ENCODE measurements at regions not wholly inside any gene's neighbourhood (a gene's known extent, or its start where the extent isn't known, plus 50 kb on each side); places are given as distances from the start of the nearest gene placed in this dataset.

- DNase-seq = no peak
These were observed 299.6 kb upstream of the STXBP5 start for GRCh38 chr6:146904596-146904995.

DNA sequence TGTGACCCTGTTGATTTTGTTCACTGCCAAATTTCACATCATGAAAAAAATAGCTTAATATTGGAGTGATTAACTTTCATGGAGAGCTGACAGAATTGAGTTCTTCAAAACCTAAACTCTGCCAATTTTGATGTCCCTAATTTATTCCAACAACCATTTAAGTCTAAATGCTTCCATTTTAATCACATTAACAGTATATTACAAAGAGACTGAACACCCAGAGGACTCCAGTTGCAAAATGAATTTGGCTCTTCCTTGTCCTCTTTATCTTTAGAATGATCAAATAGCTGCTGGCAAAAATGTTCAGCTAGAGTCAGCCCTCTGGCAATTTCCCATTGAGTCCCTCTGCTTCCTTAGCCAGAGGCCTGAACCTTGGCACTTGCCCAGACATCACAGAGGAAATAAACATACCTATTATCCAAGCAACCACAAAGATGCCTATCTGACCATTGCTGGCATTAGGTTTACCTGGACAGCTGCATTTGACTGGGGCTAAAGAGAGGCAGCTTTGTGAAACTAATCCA lies 299.0 kb upstream of the STXBP5 start:
- DNase-seq = no peak

GRCh38 chr6:146908786-146909185 lies 295.4 kb upstream of the STXBP5 start:
- no peak for DNase-seq

DNA sequence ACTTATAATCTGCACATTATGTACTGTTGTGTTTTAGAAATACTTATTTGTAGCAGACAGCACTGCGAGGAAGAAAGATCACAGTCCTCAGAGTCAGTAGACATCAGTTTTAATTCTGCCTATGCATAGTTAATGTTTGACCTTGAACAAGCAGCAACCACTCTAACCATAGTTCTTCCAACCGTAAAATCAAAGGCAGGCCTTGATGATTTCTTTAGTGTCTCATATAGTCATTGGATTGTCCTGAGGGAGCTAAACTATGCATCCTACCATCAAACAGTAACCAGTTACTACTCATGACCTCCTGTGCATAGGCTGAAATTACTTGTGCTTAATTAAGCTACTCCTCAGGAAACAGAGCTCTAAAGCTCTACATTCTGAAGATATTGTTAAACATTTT lies 294.8 kb upstream of the STXBP5 start:
- DNase-seq = no peak

- DNase-seq = no peak
These were observed 294.3 kb upstream of the STXBP5 start for GRCh38 chr6:146909886-146910285.

DNA sequence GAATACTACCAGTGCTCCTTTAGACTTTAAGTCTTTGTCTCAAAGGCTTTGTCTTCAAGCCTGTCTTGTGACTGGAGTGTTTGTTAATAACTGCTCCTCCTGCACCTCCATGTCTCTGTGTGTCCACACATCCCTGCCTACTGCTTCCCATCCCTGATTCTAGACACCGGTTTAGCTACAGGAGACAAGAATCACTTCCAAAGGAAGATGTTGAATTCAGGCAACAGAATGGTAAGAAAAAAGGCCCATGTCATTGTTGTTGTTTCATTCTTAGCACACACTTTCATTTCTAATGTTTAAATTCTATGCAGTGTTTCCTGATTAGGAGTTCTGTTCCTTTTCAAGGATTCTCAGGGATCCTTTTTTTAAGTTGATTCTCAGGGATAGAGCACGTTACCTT lies 293.6 kb upstream of the STXBP5 start:
- DNase-seq = no peak

DNA sequence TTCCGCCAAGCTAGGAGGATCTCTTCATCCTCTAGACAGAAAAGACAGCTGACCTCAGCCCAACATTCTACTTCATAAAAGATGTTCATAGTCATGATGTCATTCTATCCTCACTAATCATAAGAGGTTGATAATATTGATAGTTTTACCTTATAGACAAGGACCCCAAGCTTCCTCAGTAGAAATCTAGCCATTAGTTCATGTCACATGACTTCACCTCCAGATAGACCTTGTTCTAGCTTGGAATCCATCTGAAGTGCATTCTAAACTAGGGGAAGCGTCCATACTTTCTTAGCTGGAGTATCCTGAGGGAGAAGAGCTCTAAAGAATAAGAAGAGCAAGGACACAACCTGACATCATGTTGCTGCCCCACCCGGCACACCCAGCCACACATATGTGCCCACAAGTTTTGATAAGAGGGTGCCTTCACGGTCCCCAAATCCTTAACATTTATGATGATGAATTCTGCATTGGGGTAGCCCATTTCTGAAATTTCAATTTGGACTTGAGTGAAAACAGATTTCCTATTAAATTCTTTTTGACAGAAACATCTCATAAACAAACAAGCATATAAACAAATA lies 292.5 kb upstream of the STXBP5 start:
- no peak for DNase-seq

GRCh38 chr6:146912730-146913685 lies 291.2 kb upstream of the STXBP5 start:
- DNase-seq = peak in 1 of 3 donors; percentile 31

DNA sequence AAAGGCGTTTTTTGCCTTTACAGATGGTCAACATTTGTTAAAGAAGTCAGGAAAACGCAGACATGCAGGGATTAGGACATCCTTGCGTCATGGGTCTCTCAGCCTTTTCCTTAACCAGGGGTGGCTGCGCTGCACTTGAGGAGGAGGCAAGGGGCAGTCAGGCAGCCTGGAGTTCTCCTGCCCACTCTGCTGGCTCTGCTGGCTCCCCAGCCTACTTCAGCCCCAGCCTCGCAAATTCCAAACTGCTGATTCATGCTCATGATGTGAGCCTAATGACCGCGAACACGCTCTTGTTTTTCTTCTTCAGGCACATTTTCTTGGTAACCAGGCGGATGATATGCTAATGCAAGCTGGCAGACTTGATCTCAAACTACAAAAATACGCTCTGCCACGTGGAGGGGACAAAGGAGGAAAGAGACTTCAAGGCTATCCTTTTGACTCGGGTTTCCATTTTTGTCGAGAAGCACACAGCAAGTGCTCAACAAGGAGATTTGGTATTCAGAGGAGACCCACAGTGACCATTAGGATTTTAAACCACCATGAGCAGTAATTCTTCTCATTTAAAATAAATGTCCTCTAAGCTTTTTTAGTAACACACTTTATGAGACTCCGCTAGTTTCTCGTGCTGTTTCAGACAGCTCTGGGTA lies 290.3 kb upstream of the STXBP5 start:
- peak; percentile 75 to 81 (median 76) for DNase-seq

DNA sequence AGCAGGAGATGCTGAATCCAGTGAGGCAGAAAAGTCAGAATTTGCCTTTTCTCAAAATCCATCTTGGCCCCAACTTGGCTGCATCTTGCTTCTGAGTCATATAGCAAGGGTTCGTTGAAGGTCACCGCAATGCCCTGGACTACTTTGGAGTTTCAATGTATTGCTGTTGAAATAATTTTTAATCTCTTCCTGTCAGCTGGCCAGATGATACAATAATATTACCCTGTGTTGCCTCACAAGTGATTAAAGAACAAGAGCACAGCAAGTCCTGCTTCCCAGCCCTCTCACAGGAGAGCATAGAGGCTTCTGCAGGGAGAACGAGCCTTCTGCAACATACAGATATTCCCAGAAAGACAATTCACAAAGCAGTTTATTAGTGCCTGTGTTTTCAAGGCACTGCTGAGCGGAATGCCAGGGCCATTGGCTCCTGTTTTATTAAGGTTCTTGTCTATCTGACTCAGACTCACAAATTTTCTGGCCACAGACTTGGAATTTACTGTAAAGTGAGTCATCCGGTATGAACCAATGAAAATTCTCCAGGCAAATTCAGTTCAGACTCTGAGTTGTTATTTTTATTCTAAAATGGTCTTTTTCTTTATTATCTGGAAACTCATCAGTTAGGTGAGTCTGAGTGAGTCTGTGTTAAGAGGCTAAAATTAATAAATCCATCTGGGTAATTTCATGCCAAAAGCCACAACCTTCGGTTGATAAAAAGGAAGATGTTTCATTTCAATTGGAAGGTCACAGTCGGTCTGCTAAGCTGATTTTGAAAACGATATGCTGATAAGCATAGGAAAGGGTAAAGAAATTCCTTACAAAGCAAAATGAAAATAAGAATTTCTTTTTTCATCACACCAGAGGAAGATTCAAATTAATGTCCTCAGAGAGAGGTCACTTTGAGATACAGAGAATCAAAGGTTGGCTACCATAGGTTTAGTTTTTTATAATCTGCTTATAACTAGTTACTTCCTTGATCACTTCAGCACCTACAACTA lies 289.4 kb upstream of the STXBP5 start:
- DNase-seq = peak; percentile 76 to 93 (median 90)

DNA sequence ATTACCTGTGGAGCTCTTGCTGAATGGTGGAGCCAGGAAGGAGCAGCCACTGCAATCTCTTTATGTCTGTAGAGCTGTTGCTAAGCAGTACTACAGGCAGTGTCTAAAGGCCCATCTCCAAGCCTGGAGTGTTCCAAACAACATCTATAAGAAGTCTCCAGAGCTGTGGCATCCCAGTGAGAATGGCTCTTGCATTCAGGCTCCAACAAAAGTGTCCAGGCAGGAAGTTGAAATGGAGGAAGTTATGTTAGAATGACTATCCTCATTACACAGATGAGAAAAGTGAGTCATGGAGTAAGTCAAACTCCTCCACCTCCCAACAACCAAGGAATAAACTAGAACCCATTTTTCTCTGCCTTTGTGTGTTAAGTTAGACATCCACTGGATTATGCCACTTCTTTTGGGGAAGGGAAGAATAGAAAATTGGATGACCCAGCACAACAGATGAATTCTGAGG lies 288.5 kb upstream of the STXBP5 start:
- DNase-seq = peak; percentile 66 to 83 (median 83)

GRCh38 chr6:146916435-146917025 lies 287.7 kb upstream of the STXBP5 start:
- DNase-seq = peak in 2 of 3 donors; percentile 31 to 40

DNA sequence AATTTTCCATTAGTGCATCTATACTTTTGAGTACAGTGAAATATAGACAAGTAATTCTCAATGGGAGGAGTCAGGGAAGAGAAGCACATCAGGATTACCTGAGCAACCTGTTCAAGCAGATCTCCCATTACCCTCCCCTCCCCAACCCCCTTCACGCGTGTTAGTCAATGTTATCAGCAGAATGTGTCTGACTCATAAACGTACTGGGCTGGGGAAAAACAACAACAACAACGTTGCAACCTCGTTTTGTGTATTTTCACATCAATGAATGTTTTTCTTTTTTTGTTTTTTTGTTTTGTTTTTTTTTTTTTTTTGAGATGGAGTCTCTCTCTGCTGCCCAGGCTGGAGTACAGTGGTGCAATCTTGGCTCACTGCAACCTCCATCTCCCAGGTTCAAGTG lies 287.0 kb upstream of the STXBP5 start:
- DNase-seq = no peak

DNA sequence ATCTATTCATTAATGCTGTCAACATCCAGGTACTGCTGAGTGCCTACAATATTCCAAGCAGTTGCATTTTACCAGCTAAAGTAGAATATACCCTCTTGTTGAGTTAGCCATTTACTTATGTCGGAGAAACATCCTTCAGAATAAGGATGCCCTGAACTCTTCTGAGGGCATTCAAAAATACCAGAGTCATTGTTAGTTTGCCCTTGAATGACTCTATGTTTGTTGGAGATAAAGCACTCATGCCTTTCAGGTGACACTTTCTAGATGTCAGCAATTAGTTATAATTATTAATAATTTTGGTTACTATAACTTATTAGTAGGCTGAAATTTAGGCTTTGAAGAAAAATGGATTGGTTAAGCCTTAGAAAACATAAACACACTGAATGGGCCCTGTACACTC lies 286.2 kb upstream of the STXBP5 start:
- DNase-seq = no peak

- no peak for DNase-seq
These were observed 285.2 kb upstream of the STXBP5 start for GRCh38 chr6:146919017-146919416.

DNA sequence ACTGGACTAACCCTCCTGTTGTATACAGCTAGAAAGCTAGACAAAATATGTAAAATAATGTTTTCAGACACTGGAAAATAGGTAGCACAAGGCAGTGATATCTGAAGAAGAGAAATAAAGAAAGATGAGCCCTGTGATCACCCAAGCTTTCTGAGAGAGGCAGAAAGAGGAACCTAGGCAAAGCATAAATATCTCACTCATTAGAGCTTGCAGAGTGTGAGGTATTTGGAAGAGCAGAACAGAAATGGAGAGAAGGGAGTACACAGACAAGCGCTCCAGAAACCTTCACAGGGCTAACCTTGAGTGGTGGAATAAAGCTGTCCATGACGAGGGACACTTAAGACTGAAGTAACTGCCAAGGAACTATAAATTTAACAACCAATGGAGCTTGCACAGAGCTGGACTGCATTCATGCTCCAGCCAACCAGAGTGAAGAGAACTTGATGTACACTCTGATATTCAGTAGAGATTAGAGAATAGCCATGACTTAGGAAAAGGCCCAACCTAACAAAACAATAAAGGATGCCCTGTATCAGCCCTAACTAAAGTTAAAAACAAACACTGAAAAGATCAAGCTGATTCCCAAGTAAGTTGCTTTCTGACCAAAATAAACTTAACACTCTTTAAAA lies 280.9 kb upstream of the STXBP5 start:
- DNase-seq = no peak

DNA sequence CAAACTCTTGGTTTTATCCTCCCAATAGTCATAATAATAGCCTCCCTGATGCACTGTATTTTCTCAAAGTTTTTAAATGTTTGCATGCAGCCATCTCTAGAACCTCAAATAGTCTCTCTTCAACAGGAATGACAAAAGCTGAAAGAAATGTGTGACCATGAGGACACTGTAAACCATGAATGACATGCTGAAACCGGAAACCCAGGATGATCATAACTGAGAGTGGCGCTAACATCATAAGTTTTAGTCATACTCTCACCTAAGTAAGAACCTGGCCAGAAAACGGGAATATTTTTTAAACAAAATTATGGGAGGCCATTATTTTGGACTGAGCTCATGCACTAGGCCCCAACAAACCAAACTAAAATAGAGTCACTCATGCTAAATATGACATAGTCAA lies 278.4 kb upstream of the STXBP5 start:
- DNase-seq = no peak

DNA sequence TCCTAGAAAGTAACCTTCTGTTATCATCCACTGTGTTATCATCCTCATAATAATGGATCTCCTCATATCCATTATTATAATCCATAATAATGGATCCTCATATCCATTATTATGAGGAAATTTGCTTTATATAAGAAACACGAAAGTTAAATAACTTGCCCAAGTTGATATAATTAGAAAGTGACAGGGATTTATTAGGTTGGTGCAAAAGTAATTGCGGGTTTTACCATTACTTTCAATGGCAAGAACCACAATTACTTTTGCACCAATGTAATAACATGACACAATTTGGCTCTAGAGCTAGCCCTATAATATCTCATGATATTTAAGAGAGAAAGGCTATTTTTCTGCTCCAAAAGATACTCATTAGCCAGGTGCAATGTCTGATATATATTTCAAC lies 275.7 kb upstream of the STXBP5 start:
- no peak for DNase-seq

- DNase-seq = no peak
These were observed 273.0 kb upstream of the STXBP5 start for GRCh38 chr6:146931214-146931613.

DNA sequence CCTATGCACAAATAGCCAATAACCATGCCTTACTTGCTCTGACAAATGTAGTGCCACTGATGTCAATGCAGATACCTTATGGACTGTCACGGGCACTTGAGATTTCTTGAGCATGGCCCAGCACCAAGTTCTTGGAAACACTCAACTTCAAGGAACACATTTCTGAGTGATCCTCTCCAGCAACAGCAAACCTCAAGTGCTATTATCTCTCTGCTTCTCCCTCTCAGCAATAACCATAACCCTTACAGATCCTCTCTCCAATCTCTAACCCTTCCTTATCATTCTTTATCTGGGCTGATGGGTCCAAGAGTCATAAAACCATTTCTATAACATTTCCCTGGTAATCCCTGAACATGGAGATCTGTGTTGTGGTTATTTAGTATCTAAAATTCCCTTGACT lies 266.9 kb upstream of the STXBP5 start:
- DNase-seq = no peak

- no peak for DNase-seq
These were observed 266.0 kb upstream of the STXBP5 start for GRCh38 chr6:146938266-146938665.

All from suppressor macrophage treated with lipopolysaccharide for 1 hour (primary cell).